ENCODE measurements at regions not wholly inside any gene's neighbourhood (a gene's known extent, or its start where the extent isn't known, plus 50 kb on each side); places are given as distances from the start of the nearest gene placed in this dataset.

DNA sequence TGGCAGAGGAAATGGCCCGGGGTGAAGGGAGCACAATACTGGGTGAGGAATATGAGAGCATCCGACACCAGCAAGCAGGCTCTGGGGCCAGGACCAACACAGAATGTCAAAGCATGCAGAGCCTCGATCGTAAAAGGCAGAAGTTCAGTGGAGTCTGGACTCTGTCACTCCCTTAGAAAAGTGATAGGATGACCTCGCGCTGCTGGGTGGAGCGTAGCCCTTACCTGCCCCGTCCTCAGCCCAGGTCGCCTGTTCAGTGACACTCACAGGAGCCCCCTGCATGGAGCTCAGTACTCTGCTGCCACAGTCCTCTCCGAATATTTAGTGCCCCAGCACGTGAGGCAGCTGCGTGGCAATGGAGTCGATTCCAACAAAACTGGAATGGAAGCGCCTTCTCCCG is 236.7 kb upstream of the MYT1L start:
- no TSS peak for BruUV-seq (replicated peaks)
- Histone ChIP-seq H4K20me1 (ENCODE audit: insufficient read depth, low read length) (no peaks in the 10 kb centered on the region), H3K4me2 (ENCODE audit: low read length) (no peak overlapping the region), H3K36me3 (ENCODE audit: insufficient read depth, low read length) (no peaks in the 10 kb centered on the region), H3K27ac (ENCODE audit: low read depth, low read length, poor library complexity, severe bottlenecking) (no peak overlapping the region), H3K9me3 (ENCODE audit: low read length) (peaks cover 5% of the 10 kb centered on the region; the same call in 1 of the 2 replicates), H3K4me1 (ENCODE audit: insufficient read depth, low read length, poor library complexity, severe bottlenecking) (no peaks in the 10 kb centered on the region), H3K79me2 (ENCODE audit: insufficient read depth, low read depth, low read length) (no peaks in the 10 kb centered on the region), H3K4me3 (ENCODE audit: low read depth, low read length, poor library complexity, severe bottlenecking) (no peak overlapping the region), H3K9me2 (ENCODE audit: insufficient read depth, low read length) (no peaks in the 10 kb centered on the region), H2AFZ (ENCODE audit: low read length) (no peak overlapping the region)
- intact Hi-C loops (cut with micrococcal nuclease; ENCODE audit: unreplicated experiment), result no loop called here
- ChIA-PET CTCF (ENCODE audit: unreplicated experiment) (no interaction called here), POLR2A (no interaction called here)
- DNase-seq (ENCODE audit: low spot score), result no peak
- TF ChIP-seq EZH2phosphoT487 (IDR thresholded peaks at IDR 0.05; ENCODE audit: borderline replicate concordance, low read depth, low read length), result no peak
- TF ChIP-seq, protein P1, sequence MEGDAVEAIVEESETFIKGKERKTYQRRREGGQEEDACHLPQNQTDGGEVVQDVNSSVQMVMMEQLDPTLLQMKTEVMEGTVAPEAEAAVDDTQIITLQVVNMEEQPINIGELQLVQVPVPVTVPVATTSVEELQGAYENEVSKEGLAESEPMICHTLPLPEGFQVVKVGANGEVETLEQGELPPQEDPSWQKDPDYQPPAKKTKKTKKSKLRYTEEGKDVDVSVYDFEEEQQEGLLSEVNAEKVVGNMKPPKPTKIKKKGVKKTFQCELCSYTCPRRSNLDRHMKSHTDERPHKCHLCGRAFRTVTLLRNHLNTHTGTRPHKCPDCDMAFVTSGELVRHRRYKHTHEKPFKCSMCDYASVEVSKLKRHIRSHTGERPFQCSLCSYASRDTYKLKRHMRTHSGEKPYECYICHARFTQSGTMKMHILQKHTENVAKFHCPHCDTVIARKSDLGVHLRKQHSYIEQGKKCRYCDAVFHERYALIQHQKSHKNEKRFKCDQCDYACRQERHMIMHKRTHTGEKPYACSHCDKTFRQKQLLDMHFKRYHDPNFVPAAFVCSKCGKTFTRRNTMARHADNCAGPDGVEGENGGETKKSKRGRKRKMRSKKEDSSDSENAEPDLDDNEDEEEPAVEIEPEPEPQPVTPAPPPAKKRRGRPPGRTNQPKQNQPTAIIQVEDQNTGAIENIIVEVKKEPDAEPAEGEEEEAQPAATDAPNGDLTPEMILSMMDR (conservative IDR thresholded peaks at IDR 0.05; ENCODE audit: low read length), result no peak

DNA sequence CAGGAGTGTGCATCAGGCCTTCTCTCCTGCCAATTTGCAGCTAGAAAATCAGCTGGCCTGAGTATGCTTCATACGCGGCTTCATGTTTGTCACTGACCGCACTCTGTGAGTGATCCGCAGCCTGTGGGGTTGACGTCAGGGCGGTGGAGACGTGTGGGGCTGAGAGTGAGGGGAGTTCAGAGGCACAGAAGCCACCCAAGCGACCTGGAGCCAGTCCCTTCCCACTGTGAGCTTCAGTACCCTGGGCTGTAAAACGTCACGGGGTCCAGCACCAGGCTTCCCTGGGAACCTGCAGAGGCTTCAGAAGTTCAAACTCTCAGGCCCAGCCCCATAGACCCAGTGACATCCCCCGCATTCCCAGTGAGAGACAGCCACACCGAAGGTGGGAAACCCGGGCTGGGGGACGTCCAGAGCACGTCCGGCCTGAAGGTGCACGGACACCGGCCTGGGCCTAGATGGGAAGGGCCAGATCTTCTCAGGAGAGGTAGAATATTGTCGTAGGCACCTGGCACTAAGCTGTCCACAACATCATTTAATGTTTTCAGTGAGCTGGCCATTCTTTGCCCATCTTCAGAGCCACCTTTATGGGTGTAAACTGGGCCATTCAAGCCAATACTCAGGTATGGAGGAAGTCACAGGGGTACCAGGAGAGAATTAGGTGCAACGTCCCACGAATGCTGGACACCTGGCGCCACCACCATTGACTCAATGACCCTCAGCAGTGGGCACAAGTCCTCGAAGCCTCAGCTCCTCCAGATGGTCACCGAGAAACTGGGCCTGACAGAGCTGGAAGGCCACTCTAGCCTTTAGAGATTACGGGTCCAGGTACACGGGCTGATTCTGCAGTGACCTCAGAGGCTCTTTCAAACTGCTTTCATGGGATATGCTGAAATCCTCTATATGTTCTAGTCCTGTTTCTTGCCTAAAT is 235.6 kb upstream of the MYT1L start:
- BruUV-seq (replicated peaks), result no TSS peak
- no peaks in the 10 kb centered on the region for H3K9me3 ChIP-seq (ENCODE audit: low read length)
- no peak overlapping the region for H2AFZ ChIP-seq (ENCODE audit: low read length)
- intact Hi-C loops (cut with micrococcal nuclease; ENCODE audit: unreplicated experiment), result no loop called here
- H3K9me2 ChIP-seq (ENCODE audit: insufficient read depth, low read length), result no peaks in the 10 kb centered on the region
- no peaks in the 10 kb centered on the region for H3K36me3 ChIP-seq (ENCODE audit: insufficient read depth, low read length)
- H4K20me1 ChIP-seq (ENCODE audit: insufficient read depth, low read length), result no peaks in the 10 kb centered on the region
- ChIA-PET CTCF (ENCODE audit: unreplicated experiment) (no interaction called here), POLR2A (interaction anchor here (0.6 to 0.7 kb wide), 3 partner anchors 520 to 1298 kb away, joined by 3 read pairs; no protein-coding TSS in a partner anchor)
- no peak overlapping the region for H3K4me3 ChIP-seq (ENCODE audit: low read depth, low read length, poor library complexity, severe bottlenecking)
- H3K4me1 ChIP-seq (ENCODE audit: insufficient read depth, low read length, poor library complexity, severe bottlenecking), result no peaks in the 10 kb centered on the region
- no peak overlapping the region for H3K4me2 ChIP-seq (ENCODE audit: low read length)
- H3K79me2 ChIP-seq (ENCODE audit: insufficient read depth, low read depth, low read length), result no peaks in the 10 kb centered on the region
- no peak overlapping the region for H3K27ac ChIP-seq (ENCODE audit: low read depth, low read length, poor library complexity, severe bottlenecking)
- TF ChIP-seq, protein P1 (conservative IDR thresholded peaks at IDR 0.05; ENCODE audit: low read length), result no peak
- no peak for TF ChIP-seq EZH2phosphoT487 (IDR thresholded peaks at IDR 0.05; ENCODE audit: borderline replicate concordance, low read depth, low read length)
- DNase-seq (ENCODE audit: low spot score), result no peak

DNA sequence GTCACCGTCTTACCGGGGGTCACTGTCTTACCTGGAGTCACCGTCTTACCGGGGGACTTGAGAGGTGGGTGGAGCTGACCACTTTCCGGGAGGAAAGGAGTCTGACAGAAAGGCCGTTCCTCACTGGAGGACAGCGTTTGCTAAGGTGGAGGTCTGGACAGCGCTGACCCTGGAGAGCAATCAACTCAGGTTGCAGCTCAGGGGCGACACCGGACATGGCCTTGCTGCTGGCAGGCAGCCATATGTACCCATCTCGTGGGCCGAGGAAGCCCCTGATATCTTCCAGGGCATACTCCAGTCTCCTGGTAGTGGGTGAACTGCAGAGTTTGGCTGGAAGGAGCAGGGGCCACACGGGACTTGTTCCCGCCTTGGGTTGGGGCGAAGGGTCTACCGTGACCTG is 234.6 kb upstream of the MYT1L start:
- no peak for TF ChIP-seq EZH2phosphoT487 (IDR thresholded peaks at IDR 0.05; ENCODE audit: borderline replicate concordance, low read depth, low read length)
- TF ChIP-seq, protein P1 (conservative IDR thresholded peaks at IDR 0.05; ENCODE audit: low read length), result no peak
- ChIA-PET POLR2A (interaction anchor here (0.7 kb wide), 1 partner anchor 734 kb away, joined by 3 read pairs; no protein-coding TSS in a partner anchor), CTCF (ENCODE audit: unreplicated experiment) (no interaction called here)

More for the DNA sequence above, 234.6 kb upstream of the MYT1L start:
- no TSS peak for BruUV-seq (replicated peaks)
- Histone ChIP-seq H3K4me1 (ENCODE audit: insufficient read depth, low read length, poor library complexity, severe bottlenecking) (no peaks in the 10 kb centered on the region), H4K20me1 (ENCODE audit: insufficient read depth, low read length) (no peaks in the 10 kb centered on the region), H3K79me2 (ENCODE audit: insufficient read depth, low read depth, low read length) (no peaks in the 10 kb centered on the region), H3K9me2 (ENCODE audit: insufficient read depth, low read length) (no peaks in the 10 kb centered on the region), H2AFZ (ENCODE audit: low read length) (no peak overlapping the region), H3K9me3 (ENCODE audit: low read length) (no peaks in the 10 kb centered on the region), H3K4me2 (ENCODE audit: low read length) (no peak overlapping the region), H3K27ac (ENCODE audit: low read depth, low read length, poor library complexity, severe bottlenecking) (no peak overlapping the region), H3K4me3 (ENCODE audit: low read depth, low read length, poor library complexity, severe bottlenecking) (no peak overlapping the region), H3K36me3 (ENCODE audit: insufficient read depth, low read length) (no peaks in the 10 kb centered on the region)
- DNase-seq (ENCODE audit: low spot score), result no peak
- intact Hi-C loops (cut with micrococcal nuclease; ENCODE audit: unreplicated experiment), result no loop called here
